GM10266 (cell line): ENCODE measurements at regions not wholly inside any gene's neighbourhood (a gene's known extent, or its start where the extent isn't known, plus 50 kb on each side); places are given as distances from the start of the nearest gene placed in this dataset.

Experiments used
- DNase-seq: peaks from one replicate; pipeline ENCODE4 v3.0.0; 2012; ENCODE audit errors: extremely low spot score
- CTCF ChIP-seq: IDR thresholded peaks from 2 replicates; pipeline ENCODE4 v1.5.1; 2012; ENCODE audit warnings: mild to moderate bottlenecking, low read depth; ENCODE audit not compliant: control insufficient read depth, insufficient read depth; ENCODE audit errors: missing control alignments

- DNase-seq, result no peak
- TF ChIP-seq CTCF, result no peak
Observed at GRCh38 chr13:60720590-60720989, 323.6 kb downstream of the TDRD3 start.

DNA sequence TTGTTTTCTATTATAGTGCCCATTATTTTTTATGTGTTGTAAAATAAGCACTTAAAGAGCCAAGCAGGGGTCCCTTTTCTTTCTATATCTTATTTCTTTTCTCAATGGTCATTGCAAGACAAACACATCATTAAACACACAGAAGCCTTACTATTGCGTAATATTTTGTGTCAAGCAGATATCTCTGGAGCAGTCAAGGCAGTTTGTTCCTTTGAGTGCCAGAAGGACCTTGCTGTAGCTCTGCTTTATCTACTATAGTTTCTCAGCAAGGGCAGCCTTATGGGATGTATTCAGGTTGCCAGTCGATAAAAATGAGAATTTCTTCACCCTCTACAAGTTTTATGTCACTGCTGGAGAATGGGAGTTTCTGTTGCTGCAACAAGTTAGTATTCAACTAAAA is 319.3 kb downstream of the TDRD3 start:
- no peak for DNase-seq
- no peak for TF ChIP-seq CTCF

GRCh38 chr13:60707878-60708277 is 310.9 kb downstream of the TDRD3 start:
- no peak for TF ChIP-seq CTCF
- no peak for DNase-seq

DNA sequence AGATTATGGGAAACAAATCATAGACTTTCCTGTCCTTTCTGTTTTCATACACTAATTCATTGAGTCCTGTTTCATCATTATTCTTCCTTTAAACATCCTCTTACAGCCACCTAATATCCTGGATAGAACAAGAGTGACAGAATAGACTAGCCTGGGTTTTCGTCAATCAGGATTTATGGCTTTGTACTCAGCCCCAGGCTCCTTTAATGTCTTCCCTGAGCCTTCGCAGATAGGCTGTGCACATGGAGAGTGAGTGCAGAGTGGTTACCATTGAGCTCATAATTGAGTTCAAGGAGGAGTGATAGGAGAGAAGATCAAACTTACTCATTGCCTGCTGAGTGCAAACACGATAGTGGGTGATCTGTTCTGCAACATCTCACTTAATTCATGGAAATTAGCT is 304.9 kb downstream of the TDRD3 start:
- no peak for DNase-seq
- no peak for TF ChIP-seq CTCF

DNA sequence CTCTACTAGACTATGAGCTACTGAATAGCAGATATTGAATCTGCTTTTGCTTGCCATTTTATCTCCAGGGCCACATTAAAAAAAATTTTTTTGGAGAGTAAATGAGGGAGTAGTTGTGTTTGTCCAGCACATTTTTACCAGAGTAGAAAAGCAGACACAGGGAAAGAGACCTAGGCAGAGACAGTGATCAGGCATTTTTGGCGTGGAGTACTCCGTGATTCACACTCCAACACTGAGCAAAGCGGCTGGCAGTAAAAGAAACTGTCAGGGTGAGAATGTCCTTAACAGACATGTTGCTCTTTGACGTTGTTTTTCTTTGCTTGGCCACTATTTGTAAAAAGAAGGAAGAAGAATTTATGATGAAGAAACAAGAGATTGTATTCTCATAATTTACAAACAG is 304.0 kb downstream of the TDRD3 start:
- TF ChIP-seq CTCF, result no peak
- DNase-seq, result no peak

DNA sequence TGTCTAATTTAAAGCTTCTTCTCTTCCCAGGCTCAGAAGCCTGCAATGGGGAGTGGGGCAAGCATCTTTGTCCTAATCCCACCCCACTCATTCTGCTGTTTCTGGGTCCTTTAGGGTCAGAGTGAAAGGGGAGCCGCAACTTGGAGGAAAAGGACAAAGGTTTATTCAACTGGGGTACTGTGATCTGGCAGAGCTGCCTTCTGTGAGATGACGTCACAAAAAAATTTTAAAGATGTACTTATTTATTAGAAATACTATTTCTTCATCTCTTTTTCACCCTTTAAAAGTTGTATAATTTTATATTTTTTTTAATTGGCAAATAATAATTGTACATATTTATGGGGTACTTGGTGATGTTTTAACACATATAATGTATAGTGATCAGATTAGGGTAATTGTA is 302.6 kb downstream of the TDRD3 start:
- TF ChIP-seq CTCF, result no peak
- DNase-seq, result no peak

GRCh38 chr13:60696602-60697001 is 299.6 kb downstream of the TDRD3 start:
- TF ChIP-seq CTCF, result no peak
- no peak for DNase-seq

GRCh38 chr13:60691268-60691667 is 294.2 kb downstream of the TDRD3 start:
- TF ChIP-seq CTCF, result no peak
- no peak for DNase-seq
